Stimulated activated CD4-positive, alpha-beta T cell treated with anti-CD3 and anti-CD28 coated beads, Interleukin-2, amount 100 ng/mL, for 24 hours (primary cell): ENCODE measurements at regions not wholly inside any gene's neighbourhood (a gene's known extent, or its start where the extent isn't known, plus 50 kb on each side); places are given as distances from the start of the nearest gene placed in this dataset.

Source experiments
- DNase-seq, 2 donors: peaks; one replicate each; pipeline ENCODE4 v3.0.0-alpha.2; 2020

DNA sequence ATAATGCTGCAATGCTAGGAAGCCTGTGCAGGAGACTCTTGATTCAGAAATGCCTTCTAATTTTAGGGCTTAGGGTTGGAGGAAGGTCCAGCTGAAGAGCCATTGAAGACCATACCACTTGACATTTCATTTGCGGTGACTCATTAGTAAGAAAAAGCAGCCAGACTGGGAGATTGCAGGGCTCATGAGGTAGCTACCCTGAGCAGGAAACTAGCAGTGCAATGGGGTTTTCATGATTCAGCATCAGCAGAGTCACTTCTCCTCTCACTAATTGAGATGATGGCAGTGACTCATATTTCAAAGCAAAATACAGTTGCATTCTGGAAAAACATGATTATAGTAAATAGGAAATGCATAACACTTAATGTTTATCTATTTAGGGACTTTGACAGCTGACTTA lies 434.1 kb downstream of the DNAJB9 start:
- DNase-seq = no peak

DNA sequence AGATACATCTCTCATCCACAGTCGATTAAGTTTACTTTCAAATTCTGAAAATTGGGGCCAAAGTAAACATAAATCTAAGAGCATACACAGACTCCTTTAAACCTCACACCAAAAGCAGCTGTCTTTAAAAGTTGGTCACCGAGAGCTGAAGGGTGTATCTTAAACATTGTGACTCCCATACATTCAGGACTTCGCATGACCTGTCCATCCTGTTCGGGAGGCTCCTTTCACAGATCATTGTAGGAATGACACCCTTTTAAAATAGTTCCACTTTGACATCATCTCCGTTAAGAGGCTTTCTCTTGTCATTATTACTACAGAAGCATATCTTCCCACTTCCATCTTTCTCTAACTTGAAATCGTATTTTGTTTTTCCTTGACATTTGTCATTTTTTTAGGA lies 440.0 kb downstream of the DNAJB9 start:
- no peak for DNase-seq

DNA sequence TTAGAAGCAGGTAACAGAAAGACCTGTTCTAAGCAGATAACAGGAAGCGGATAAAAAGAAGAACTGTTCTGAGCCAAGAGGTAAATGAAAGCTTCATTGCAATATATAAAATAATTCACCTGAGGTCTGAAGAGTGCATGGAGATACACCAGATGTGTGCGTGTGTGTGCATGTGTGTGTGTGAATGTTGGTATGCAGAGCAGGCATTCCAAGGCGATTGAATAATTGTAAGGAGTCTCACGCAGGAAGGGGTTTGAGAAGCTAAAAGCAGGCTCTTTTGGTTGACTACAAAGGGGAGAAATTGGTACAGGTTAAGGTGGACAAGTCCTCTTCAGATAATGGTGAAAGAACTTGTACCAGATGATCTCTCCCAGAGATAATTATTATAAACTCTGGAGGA lies 450.6 kb downstream of the DNAJB9 start:
- no peak for DNase-seq

DNA sequence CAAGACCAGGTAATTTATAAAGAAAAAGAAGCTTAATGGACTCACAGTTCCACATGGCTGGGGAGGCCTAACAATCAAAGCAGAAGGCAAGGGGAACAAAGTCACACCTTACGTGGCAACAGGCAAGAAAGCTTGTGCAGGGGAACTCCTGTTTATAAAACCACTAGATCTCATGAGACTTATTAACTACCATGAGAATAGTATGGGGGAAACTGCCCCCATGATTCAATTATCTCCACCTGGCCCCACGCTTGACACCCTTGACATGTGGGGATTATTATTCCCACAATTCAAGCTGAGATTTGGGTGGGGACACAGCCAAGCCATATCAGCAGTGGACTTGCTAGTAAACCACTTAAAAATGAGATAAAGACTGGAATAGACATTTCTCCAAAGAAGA lies 451.7 kb downstream of the DNAJB9 start:
- no peak for DNase-seq

DNA sequence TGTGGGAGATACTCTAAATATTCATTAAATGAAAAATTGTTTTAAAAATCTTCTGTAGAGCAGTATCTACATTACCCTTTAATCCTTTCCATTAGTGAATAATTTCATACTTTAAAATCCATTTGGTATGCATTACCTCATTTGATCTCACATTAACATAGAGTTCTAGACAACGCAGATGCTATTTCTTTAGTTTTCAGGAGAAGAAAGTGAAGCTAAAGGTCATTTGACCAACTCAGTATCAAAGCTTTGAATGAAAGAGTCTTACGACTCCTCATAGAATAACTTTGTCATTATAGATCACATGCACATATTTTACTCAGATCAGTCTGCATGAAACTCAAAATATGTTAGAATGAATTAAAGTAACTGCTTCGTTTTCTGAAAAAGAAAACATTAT lies 460.2 kb downstream of the DNAJB9 start:
- no peak for DNase-seq

DNA sequence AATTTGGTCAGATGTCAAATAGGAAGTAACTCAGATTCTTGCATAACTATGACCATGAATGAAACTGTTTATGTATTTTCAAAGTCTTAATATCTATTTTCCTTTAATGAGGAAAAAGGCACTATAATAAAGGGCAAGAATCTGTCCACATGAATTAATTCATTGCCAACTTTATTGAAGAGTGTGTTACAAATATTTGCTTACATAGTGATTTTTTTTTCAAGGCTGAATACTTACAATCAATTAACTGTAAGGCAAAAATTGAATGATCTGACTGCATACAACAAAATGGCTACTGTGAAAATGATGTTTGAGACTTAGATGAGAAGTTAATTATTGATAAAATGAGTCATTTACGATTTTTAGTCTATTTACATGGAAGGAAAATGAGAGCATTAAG lies 475.0 kb downstream of the DNAJB9 start:
- DNase-seq = no peak

DNA sequence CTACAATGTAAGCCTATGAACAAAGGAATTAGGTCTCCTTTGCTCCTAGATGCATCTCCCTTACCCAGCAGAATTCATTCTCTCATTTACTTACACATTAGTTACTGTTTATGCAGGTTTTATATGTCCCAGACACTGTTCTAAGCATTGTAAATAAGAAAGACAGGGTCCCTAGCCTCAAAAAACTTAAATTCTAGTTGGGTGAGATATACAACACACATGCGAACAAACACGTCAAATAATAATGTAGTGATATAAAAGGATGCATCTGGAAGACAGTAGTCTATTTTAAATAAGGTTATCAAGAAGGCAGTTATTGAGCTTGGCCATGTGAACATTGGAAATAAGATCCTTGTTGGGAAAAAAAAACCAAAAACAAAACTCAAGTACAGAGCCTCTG lies 479.7 kb downstream of the DNAJB9 start:
- no peak for DNase-seq

DNA sequence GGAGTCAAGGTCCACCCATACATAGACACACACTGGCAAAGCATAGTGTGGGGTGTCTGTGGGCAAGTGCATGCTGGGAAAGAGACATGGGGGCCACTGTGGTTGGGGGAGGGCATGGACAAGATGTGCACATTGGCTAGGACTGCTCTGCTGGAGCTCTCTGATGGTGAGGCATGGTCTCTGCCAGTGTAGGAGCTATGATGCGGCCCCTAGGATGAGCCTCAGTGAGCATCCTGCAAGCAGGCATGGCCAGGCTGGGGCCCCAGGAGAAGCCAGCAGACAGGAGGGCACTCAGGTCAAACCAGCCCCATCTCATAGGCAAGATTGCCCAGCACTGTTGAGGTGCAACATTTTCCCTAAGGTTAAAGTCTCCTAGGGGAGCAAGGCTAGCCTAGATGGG lies 489.4 kb downstream of the DNAJB9 start:
- DNase-seq = no peak

DNA sequence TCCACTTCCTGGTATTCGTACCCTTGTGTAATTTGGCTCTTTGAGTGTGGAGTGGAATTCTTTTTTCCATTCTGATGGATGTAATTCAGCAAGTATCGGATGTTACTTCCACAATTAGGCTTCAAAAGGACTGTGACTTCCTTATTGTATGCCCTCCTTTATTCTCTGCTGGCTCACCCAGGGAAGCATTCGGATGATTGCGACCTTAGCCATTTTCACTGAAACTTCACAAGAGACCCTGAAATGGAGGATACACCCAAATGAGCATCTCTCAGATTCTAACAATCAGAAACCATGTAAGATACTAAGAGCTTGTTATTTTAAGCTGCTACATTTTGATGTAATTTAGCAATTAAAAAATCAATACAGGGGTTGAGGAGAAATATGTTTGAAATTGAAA lies 493.1 kb downstream of the DNAJB9 start:
- DNase-seq = no peak

DNA sequence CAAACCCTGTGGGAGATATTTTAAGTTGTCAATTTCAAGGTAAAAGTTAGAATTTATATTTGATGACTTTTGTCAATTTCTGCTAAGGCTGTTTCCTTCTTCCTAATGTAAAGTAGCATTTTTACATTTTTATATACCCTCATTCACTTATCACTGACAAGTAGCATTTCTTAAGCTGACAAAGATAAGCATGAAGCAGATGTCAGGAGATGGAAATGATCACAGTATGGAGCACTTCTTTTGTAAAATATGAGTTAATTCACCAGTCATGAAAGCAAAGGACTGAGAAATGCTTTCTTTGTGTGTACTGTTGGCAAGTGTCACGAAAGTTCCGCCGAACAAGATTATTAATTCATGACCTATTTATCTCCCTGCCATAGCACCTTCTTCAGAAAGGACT lies 503.9 kb downstream of the DNAJB9 start:
- DNase-seq = no peak

DNA sequence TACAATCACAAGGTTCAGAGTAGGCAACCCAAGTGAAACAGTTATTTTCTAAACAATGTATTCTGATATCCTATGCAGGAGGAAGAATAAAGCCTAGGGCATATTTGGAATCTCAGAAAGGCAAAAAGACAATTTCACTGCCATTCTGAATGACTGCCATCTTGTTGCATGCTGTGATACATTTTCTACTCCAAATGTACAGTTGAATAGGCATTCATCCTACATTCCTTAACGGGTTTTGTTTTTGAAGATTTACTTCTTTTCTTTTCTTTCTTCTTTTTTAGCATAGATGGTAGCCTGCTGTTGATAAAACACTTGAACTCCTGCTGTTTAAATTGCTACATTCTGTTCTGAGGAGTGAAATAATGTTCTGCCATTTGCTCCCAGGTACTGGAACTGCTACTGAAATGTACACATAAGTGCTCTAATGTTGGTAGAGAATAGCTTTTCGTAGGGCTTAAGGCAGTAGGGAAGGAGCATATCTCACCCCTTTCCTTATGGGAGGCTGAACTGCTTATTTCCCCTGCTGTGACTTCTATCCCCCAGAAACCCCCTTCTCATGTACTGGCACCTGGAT lies 506.8 kb downstream of the DNAJB9 start:
- no peak for DNase-seq

DNA sequence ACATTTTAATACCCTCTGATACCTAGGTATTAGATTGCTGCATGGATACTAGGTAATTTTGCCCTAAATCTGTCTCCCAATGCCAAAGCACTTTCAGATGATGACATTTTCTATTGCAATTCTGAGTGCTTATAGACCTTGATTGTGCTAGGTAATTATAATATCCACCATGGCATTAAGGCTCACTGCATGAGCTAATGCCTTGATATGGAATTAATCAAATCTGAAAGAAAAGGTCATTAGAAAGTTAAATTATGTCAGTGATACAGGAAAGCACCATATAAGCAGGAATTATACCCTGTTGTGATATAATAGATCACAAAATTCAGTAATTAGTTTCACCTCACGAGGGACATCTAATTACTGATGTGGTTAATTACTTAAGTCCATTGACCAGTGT lies 521.4 kb downstream of the DNAJB9 start:
- no peak for DNase-seq

DNA sequence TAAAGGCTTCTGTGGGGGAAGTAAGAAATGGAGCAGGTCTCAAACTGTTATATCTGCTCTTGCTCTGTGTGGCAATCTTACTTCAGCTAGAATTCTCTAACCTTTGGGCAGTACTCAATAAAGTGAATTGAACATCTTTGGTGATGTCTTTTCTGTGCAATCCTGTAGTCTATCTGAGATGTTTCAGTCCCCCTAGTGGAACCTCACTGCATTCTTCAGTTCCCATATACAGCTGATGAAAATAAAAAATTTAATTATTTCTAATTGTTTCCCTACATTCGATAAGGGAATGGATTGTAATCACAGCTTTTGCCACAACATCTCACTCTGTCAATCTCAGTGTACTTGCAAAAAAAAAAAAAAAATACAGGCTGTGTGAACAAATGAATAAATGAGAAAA lies 522.6 kb downstream of the DNAJB9 start:
- no peak for DNase-seq

DNA sequence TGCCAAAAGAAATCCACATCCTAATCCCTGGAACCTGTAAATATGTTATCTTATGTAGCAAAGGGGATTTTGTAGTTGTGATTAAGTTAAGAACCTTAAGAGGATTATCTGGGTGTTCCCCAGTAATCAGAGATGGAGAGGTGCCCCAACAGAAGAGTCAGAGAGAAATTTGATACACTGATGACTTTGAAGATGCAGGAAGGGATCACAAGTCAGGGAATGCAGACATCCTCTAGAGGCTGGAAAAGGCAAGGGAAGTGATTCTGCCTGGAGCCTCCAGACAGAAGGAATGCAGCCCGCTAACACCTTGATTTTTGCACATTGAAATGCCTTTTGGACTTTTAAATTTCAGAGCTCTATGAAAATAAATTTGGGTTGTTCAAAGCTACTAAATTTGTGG lies 531.7 kb downstream of the DNAJB9 start:
- no peak for DNase-seq

DNA sequence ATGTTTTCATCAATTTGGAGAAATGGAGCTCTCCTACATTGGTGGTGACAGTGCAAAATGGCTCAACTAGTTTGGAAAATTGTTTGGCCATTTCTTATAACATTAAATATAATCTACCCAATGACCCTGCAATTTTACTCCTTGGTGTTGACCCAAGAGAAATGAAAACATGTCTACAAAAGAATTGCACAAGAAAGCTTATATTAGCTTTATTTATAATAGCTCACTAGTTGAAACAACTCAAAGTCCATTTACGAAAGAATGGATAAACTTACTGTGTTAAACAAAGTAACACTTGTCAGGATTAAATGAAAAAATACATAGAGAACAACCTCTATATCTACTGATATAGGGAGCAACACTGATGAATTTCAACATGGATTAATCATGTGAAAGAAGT lies 539.9 kb downstream of the DNAJB9 start:
- DNase-seq = no peak

DNA sequence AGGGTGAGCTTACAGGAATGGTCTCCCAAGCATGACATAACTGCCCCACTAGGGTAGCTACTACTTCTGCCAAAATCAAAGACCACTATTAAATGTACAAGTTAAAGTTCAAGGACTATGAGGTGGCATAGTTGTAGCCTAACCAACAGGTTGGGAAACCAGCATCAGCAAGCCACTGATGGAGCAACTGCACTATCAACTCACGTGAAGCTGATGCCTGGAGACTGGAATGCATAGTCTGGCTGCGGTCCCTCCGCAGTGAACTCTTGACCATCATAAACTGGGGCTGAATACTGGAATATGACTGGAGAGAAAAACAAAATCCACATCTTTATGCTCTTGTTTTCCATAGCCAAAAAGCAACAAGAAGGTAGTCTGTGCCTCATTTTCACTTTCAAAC lies 541.4 kb downstream of the DNAJB9 start:
- no peak for DNase-seq

DNA sequence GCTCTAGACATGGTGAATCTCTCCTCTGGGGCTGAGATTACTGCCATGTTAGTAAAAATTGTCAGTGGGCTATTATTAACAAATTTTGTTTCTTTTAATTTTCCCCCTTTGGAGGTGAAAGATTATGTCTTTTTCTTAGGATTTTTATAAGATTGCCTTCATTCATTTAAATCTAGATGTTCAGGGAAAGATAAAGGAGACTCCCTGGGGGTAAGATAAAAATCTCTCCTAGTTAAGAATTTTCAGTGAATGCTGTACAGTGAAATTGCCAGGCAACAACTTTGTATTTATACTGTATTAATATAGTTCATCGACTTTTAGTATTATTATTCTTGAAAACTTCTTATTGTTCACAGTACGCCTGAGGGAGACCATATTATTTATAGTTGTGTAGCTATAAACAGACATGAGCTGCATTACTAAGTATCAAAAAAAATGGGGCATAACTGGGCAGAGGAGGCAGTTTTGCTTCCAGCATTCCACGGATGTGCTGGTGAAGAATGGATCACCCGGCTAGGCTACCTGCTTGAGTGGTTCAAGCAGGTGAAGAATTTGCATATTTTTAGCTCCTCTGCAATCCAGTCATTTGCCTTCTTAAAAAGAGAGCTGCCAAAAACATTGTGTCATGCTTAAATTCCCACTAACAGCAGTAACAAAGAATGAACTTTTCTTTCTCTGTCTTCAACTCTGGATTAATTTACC lies 552.1 kb downstream of the DNAJB9 start:
- no peak for DNase-seq

DNA sequence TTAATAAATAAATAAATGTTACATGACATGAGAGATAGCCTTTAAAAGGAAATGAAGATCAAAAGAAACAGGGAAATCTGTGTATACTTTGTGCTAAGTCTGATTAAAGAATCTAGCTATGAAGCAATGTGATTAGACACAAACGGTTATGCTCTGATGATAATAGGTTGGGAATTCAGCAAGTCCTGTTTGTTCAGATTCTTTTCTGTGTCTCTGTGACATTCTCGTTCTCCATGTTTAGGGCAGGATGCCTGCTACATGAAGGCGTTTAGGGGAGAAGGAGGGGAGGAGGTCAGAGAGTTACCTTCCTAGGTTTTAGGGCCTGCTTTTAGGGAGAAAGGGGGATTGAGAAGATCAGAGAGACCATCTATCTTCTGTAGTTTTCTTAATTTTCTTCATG lies 555.3 kb downstream of the DNAJB9 start:
- DNase-seq = no peak

DNA sequence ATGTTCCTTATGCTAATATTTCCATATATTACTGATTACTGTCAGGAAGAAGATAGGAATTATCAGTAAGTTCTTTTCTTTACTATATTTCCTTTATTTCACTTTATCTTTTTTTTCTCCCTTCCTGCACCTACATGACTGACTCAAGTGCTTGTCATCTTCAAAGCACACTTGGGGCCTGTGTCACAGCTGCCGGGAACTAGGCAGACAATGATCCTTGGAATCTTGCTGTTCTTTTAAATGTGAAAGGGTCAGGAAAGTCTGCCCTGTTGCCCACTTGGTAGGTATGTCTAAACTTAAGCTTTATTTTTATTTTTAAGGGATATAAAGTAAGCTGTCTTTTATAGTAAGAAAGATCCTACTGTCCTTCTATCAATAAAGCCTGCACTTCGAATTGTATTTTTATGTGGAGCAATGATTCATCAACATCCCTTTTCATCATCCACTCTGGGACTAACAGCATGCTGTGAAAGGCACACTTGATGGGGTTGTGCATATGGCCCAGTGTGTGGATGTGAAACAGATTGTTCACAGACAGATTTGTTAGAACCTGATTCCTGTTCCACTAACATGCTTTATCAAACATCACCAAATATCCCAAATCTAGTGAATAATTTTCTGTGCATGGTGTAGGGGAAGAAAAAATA lies 556.9 kb downstream of the DNAJB9 start:
- DNase-seq = no peak

DNA sequence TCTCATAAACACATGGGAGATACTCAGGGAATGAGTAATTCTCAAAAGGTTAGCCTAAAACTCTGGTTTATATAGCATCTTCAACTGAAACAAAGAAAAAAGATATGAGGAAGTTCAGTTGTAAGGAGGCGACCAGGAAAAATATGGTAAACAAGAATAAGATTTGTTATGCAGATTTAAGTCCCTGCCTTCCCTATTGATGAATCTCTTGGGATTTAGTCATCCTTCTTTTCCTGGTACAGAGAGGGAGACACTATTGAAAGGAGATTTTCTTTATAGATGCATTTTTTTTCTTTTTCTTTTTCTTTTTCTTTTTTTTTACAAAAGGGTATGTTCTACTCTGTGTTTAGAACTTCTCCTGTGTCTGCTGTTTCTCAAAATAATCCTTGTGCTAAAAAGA lies 557.5 kb downstream of the DNAJB9 start:
- DNase-seq = no peak

DNA sequence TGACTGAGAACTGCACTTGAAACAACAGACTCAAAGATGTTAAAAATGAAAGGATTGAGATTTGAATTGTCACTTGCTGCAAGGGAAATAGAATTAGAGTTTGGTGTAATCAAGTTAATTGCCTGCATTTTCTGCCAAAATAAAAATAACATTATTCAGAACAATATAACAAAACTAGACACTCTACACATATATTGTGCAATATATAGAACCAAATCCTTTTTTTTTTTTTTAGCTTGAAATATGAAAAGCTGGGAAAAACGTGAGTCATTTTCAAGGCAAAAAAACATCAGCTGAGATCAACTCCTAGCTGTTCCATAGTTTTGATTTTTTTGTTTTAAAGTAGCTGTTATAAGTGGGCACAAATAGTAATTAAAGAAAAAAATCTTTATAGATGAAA lies 561.5 kb downstream of the DNAJB9 start:
- no peak for DNase-seq

DNA sequence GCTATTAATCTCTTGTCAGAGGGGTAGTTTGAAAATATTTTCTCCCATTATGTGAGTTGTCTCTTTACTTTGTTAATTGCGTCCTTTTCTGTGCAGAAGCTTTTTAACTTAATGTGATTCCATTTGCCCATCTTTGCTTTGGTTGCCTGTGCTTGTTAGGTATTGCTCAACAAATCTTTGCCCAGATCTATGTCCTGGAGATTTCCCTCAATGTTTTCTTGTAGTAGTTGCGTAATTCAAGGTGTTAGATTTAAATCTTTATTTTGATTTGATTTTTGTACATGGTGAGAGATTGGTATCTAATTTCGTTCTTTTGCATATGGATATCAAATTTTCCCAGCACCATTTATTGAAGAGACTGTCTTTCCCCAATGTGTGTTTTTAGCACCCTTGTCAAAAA lies 567.2 kb downstream of the DNAJB9 start:
- DNase-seq = no peak

DNA sequence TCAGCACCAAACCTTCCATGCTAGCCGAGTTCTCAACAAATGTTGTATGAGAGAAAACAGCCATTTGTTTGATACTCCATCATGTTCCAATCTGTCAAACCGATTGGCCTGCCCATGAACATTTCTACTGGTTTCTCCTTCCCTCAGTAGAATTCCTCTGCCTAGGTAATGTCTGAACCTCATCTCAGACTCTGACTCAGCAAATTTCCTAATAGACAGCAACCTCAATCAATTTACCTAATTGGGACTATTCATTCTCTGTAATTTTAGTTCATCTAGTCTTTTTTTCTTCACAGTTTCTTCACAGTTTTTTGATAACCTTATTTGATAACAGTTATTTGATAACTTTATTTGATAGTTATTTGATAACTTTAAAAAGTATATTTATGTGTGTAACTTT lies 585.1 kb downstream of the DNAJB9 start:
- DNase-seq = no peak

DNA sequence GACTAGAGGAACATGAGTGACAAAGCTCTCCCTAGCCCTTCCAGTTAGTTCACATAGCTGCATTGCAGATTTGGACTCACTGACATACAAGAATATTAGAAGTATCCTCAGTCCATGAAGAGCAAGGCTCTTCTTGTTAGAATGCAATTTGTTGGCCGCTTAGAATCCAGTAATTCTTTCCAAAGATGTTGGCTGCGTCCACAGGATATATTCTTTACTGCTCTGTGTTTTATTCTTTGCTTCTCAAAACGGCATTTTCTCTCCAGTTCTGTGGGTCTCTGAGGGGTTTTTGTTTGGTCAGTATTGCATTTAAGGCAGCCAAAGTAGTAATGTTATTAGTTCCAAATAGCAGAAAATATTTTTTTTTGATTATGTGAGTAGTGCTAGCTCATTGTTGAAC lies 588.6 kb downstream of the DNAJB9 start:
- no peak for DNase-seq

DNA sequence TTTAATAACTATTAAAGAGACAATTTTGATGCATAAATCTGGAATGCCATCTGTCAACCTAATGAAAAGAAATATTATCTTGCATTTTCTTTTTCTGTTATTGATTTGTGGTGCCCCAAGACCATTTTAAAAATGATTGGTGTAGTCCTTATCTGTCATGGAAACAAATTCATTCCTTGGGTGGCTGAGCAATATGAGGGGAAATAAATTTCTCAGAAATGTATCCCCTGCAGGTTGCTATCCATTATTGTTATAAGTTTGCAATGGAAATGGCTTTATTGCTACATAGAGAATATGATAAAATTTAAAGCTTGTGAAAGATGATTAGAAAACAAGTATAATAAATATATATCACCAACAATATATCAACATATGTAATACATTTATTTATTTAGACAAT lies 607.0 kb downstream of the DNAJB9 start:
- DNase-seq = no peak
